Epithelial cell of proximal tubule (primary cell): ENCODE measurements at regions not wholly inside any gene's neighbourhood (a gene's known extent, or its start where the extent isn't known, plus 50 kb on each side); places are given as distances from the start of the nearest gene placed in this dataset.

Experiments used
- DNase-seq: peaks from one replicate; pipeline ENCODE4 v3.0.0-alpha.2; 2011; ENCODE audit warnings: low read depth
- H3K4me3 ChIP-seq: 2 replicates; pipeline ENCODE4 v1.5.1; 2011; ENCODE audit warnings: low read depth, mild to moderate bottlenecking, low read length
- TF ChIP-seq, protein P1 (sequence below): conservative IDR thresholded peaks from 2 replicates; pipeline ENCODE4 v1.5.1; 2012; ENCODE audit warnings: low read depth, mild to moderate bottlenecking, low read length

GRCh38 chr18:1708006-1708405 is 803.3 kb downstream of the ADCYAP1 start:
- TF ChIP-seq, protein P1, sequence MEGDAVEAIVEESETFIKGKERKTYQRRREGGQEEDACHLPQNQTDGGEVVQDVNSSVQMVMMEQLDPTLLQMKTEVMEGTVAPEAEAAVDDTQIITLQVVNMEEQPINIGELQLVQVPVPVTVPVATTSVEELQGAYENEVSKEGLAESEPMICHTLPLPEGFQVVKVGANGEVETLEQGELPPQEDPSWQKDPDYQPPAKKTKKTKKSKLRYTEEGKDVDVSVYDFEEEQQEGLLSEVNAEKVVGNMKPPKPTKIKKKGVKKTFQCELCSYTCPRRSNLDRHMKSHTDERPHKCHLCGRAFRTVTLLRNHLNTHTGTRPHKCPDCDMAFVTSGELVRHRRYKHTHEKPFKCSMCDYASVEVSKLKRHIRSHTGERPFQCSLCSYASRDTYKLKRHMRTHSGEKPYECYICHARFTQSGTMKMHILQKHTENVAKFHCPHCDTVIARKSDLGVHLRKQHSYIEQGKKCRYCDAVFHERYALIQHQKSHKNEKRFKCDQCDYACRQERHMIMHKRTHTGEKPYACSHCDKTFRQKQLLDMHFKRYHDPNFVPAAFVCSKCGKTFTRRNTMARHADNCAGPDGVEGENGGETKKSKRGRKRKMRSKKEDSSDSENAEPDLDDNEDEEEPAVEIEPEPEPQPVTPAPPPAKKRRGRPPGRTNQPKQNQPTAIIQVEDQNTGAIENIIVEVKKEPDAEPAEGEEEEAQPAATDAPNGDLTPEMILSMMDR = no peak
- DNase-seq = no peak

GRCh38 chr18:1710114-1710513 is 805.4 kb downstream of the ADCYAP1 start:
- TF ChIP-seq, protein P1 = no peak
- DNase-seq = no peak
- no peak overlapping the region for H3K4me3 ChIP-seq

More at GRCh38 chr18:1708006-1708405, 803.3 kb downstream of the ADCYAP1 start:
- no peak overlapping the region for H3K4me3 ChIP-seq

DNA sequence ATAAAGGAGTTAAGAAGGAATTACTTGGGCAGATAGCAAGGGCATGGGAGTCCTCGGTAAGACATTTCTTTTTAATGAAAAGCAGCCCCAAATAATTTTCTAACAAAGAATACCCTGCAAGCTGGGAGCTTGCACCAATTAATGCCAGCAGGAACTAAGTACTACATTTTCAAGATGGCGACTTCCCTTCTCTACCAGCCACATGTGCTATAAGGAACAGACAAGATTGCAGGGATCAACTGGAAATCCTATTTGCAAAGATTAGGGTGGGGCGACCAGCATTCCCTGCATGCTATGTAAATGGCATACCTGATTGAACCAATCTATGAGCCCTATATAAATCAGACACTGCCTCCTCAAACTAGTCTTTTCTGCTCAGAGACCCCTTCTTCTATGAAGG is 827.5 kb downstream of the ADCYAP1 start:
- no peak overlapping the region for H3K4me3 ChIP-seq
- TF ChIP-seq, protein P1 = no peak
- DNase-seq = no peak

DNA sequence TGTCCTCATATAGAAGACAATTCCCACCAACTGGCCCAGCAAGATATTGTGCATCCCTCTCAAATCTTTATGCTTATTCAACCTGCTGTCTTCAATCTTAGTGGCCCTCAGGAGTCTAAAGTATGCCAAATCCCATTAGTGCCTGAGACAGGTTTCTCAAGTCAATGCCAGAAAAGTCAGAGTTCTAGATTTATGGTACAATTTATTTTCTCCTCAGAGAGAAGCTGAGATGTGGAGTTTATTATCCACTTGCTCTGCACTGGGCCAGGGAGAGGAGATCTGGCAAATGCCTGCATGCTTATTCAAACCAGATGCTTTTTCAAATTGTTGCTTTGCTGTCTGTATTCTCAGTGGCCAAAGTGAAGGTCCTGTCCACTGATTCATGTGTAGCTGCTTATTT is 825.2 kb downstream of the METTL4 start:
- TF ChIP-seq, protein P1 = no peak
- no peak overlapping the region for H3K4me3 ChIP-seq
- no peak for DNase-seq

- H3K4me3 ChIP-seq = no peak overlapping the region
- TF ChIP-seq, protein P1 = peak; percentile 19
- DNase-seq = no peak
Observed at GRCh38 chr18:1751249-1751648, 820.1 kb downstream of the METTL4 start.

- TF ChIP-seq, protein P1 = no peak
- H3K4me3 ChIP-seq = no peak overlapping the region
- no peak for DNase-seq
Observed at GRCh38 chr18:1760901-1761300, 810.4 kb downstream of the METTL4 start.

DNA sequence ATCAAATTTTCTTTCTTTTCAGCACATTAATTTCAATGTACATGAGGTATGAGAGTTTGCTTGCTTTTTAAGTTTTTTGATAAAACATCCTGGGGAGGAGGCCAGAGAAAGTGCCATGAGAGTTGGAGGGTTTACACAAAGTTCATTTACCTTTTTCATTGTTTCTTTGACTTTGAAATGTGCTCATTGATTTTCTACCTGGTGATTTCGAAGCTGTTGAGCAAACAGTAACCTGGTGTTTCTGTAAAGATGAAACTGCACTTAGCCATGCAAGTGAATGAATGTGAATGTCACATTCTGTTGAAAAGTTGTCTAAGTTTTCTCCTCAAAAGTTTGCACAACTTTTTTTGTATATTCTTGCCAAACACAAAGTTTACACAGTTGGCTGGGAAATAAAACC is 797.0 kb downstream of the METTL4 start:
- H3K4me3 ChIP-seq = no peak overlapping the region
- TF ChIP-seq, protein P1 = no peak
- DNase-seq = no peak
